WTC11 (cell line): ENCODE measurements at regions not wholly inside any gene's neighbourhood (a gene's known extent, or its start where the extent isn't known, plus 50 kb on each side); places are given as distances from the start of the nearest gene placed in this dataset.

Source experiments
- ATAC-seq: fragments of 200-7000 bp; cut with Tn5 transposase; 2 replicates; pipeline ENCODE4 v1.10.0; 2021; ENCODE audit warnings: mild to moderate bottlenecking, moderate library complexity
- CTCF ChIA-PET: fragments of 300-600 bp; sonication (Branson Sonifier 250); formaldehyde crosslinking; loops from one replicate; lab custom pipeline; 2021; ENCODE audit warnings: antibody characterized with exemption; lab: Charles Lee
- POLR2A ChIA-PET: fragments of 350-600 bp; sonication (Branson Sonifier 250); formaldehyde crosslinking; loops from one replicate; lab custom pipeline; 2021; ENCODE audit warnings: antibody characterized with exemption; lab: Charles Lee
- DNase-seq: peaks from one replicate; pipeline ENCODE4 v3.0.0; 2021; ENCODE audit warnings: low spot score
- H3K27ac Mint-ChIP-seq: 2 replicates; pipeline ENCODE4 v1.8.0; 2021; ENCODE audit warnings: mixed read lengths
- H3K27me3 Mint-ChIP-seq: 2 replicates; pipeline ENCODE4 v1.8.0; 2021; ENCODE audit warnings: low read depth, mild to moderate bottlenecking, moderate library complexity, mixed read lengths
- H3K36me3 Mint-ChIP-seq: 2 replicates; pipeline ENCODE4 v1.8.0; 2021; ENCODE audit warnings: mixed read lengths
- H3K4me1 Mint-ChIP-seq: 2 replicates; pipeline ENCODE4 v1.8.0; 2022; ENCODE audit warnings: mixed read lengths
- H3K4me3 Mint-ChIP-seq: 2 replicates; pipeline ENCODE4 v1.8.0; 2021; ENCODE audit warnings: mild to moderate bottlenecking, moderate library complexity, mixed read lengths
- H3K9me3 Mint-ChIP-seq: 2 replicates; pipeline ENCODE4 v1.8.0; 2021; ENCODE audit warnings: mixed read lengths
- ATF1 ChIP-seq: sonication (generic); formaldehyde crosslinking; IDR thresholded peaks from 2 replicates; pipeline ENCODE4 v1.8.1; 2023; ENCODE audit warnings: mild to moderate bottlenecking, moderate library complexity, missing genetic modification reagents
- ATF2 ChIP-seq: sonication (generic); formaldehyde crosslinking; IDR thresholded peaks from 2 replicates; pipeline ENCODE4 v1.8.1; 2022; ENCODE audit warnings: low read depth, missing genetic modification reagents, borderline replicate concordance
- ATF3 ChIP-seq: sonication (generic); formaldehyde crosslinking; conservative IDR thresholded peaks from 2 replicates; pipeline ENCODE4 v1.8.1; 2022; ENCODE audit warnings: mild to moderate bottlenecking, missing genetic modification reagents
- ATF6 ChIP-seq: sonication (generic); formaldehyde crosslinking; IDR thresholded peaks from 2 replicates; pipeline ENCODE4 v1.8.1; 2023; ENCODE audit warnings: mild to moderate bottlenecking, missing genetic modification reagents
- E2F1 ChIP-seq: sonication (generic); formaldehyde crosslinking; IDR thresholded peaks from 2 replicates; pipeline ENCODE4 v1.8.0; 2022; ENCODE audit warnings: mild to moderate bottlenecking, missing genetic modification reagents
- E2F5 ChIP-seq: sonication (generic); formaldehyde crosslinking; IDR thresholded peaks from 2 replicates; pipeline ENCODE4 v1.8.1; 2022; ENCODE audit warnings: mild to moderate bottlenecking, moderate library complexity, missing genetic modification reagents
- ELF4 ChIP-seq: sonication (generic); formaldehyde crosslinking; IDR thresholded peaks from 2 replicates; pipeline ENCODE4 v1.8.1; 2022; ENCODE audit warnings: low read depth, mild to moderate bottlenecking, moderate library complexity, missing genetic modification reagents
- EMX1 ChIP-seq: fragments of 250-450 bp; sonication (Bioruptor Pico); IDR thresholded peaks from 2 replicates; pipeline ENCODE4 v1.8.0; 2021; ENCODE audit warnings: mild to moderate bottlenecking
- ERG ChIP-seq: fragments of 250-450 bp; sonication (Bioruptor Pico); IDR thresholded peaks from 2 replicates; pipeline ENCODE4 v1.8.0; 2021; ENCODE audit warnings: mild to moderate bottlenecking
- GRHL2 ChIP-seq: fragments of 250-450 bp; sonication (Bioruptor Pico); IDR thresholded peaks from 2 replicates; pipeline ENCODE4 v1.8.0; 2022; ENCODE audit warnings: mild to moderate bottlenecking, moderate library complexity; ENCODE audit not compliant: insufficient replicate concordance, severe bottlenecking
- IRF1 ChIP-seq: sonication (generic); formaldehyde crosslinking; IDR thresholded peaks from 2 replicates; pipeline ENCODE4 v1.8.0; 2023; ENCODE audit warnings: missing genetic modification reagents
- JUN ChIP-seq: sonication (generic); formaldehyde crosslinking; IDR thresholded peaks from 2 replicates; pipeline ENCODE4 v1.8.0; 2023; ENCODE audit warnings: mild to moderate bottlenecking, missing genetic modification reagents
- MYBL2 ChIP-seq: sonication (generic); formaldehyde crosslinking; IDR thresholded peaks from 2 replicates; pipeline ENCODE4 v1.8.1; 2023; ENCODE audit warnings: mild to moderate bottlenecking, moderate library complexity, missing genetic modification reagents
- NR1H2 ChIP-seq: sonication (generic); formaldehyde crosslinking; IDR thresholded peaks from 2 replicates; pipeline ENCODE4 v1.9.0; 2021; ENCODE audit warnings: mild to moderate bottlenecking, moderate library complexity, missing genetic modification reagents
- NR2C2 ChIP-seq: sonication (generic); formaldehyde crosslinking; IDR thresholded peaks from 2 replicates; pipeline ENCODE4 v1.8.0; 2022; ENCODE audit warnings: mild to moderate bottlenecking, missing genetic modification reagents
- RORB ChIP-seq: fragments of 250-450 bp; sonication (Bioruptor Pico); IDR thresholded peaks from 2 replicates; pipeline ENCODE4 v1.9.0; 2021; ENCODE audit warnings: mild to moderate bottlenecking
- SOX15 ChIP-seq: fragments of 250-450 bp; sonication (Bioruptor Pico); IDR thresholded peaks from 2 replicates; pipeline ENCODE4 v1.9.0; 2021; ENCODE audit warnings: mild to moderate bottlenecking
- SP1 ChIP-seq: sonication (generic); formaldehyde crosslinking; conservative IDR thresholded peaks from 2 replicates; pipeline ENCODE4 v1.8.1; 2022; ENCODE audit warnings: missing genetic modification reagents
- ZNF281 ChIP-seq: sonication (generic); formaldehyde crosslinking; IDR thresholded peaks from 2 replicates; pipeline ENCODE4 v1.8.0; 2023; ENCODE audit warnings: mild to moderate bottlenecking, missing genetic modification reagents
- ZNF396 ChIP-seq: fragments of 250-450 bp; sonication (Bioruptor Pico); IDR thresholded peaks from 2 replicates; pipeline ENCODE4 v1.8.0; 2021; ENCODE audit warnings: mild to moderate bottlenecking, moderate library complexity, borderline replicate concordance
- ZNF423 ChIP-seq: fragments of 250-450 bp; sonication (Bioruptor Pico); IDR thresholded peaks from 2 replicates; pipeline ENCODE4 v2.1.2; 2022; ENCODE audit warnings: mild to moderate bottlenecking, moderate library complexity
- ZSCAN18 ChIP-seq: fragments of 250-450 bp; sonication (Bioruptor Pico); IDR thresholded peaks from 2 replicates; pipeline ENCODE4 v2.1.2; 2022; ENCODE audit warnings: mild to moderate bottlenecking, moderate library complexity

GRCh38 chr11:92808022-92808421 is 161.4 kb upstream of the MTNR1B start (continued):
- TF ChIP-seq ATF6 (no peak), NR1H2 (CRISPR knock-in tag) (no peak), ERG (CRISPR knock-in tag) (no peak), ATF2 (CRISPR knock-in tag) (no peak), JUN (no peak), RORB (CRISPR knock-in tag) (no peak), ZNF396 (CRISPR knock-in tag) (no peak), E2F5 (CRISPR knock-in tag) (no peak)

GRCh38 chr11:92810423-92811064 is 158.9 kb upstream of the MTNR1B start:
- no peak for ATAC-seq
- no peaks in the 10 kb centered on the region for H3K27me3 Mint-ChIP-seq
- TF ChIP-seq NR2C2 (CRISPR knock-in tag) (no peak), SP1 (no peak), EMX1 (CRISPR knock-in tag) (no peak), JUN (no peak), ZNF423 (no peak), ZNF281 (no peak), ELF4 (no peak), ATF2 (CRISPR knock-in tag) (no peak), ATF3 (CRISPR knock-in tag) (no peak), SOX15 (no peak), NR1H2 (CRISPR knock-in tag) (no peak), ATF1 (CRISPR knock-in tag) (no peak), E2F1 (no peak), MYBL2 (CRISPR knock-in tag) (no peak), GRHL2 (CRISPR knock-in tag) (no peak), ZNF396 (CRISPR knock-in tag) (no peak), ZSCAN18 (CRISPR knock-in tag) (no peak), IRF1 (no peak)

More at GRCh38 chr11:92810423-92811064, 158.9 kb upstream of the MTNR1B start:
- ChIA-PET CTCF (no interaction called here), POLR2A (no interaction called here)
- Mint-ChIP-seq H3K9me3 (peaks cover 9% of the 10 kb centered on the region), H3K4me1 (peaks cover 35% of the 10 kb centered on the region), H3K27ac (no peak overlapping the region), H3K36me3 (peaks cover under 1% of the 10 kb centered on the region; the same call in 1 of the 2 replicates), H3K4me3 (no peak overlapping the region)
- DNase-seq = no peak
